Transverse colon (tissue), 4 donors: ENCODE measurements at regions not wholly inside any gene's neighbourhood (a gene's known extent, or its start where the extent isn't known, plus 50 kb on each side); places are given as distances from the start of the nearest gene placed in this dataset.

Source experiments
- CTCF ChIP-seq, 5 experiments: fragments of 200-600 bp in 3 of 5; fragments of 450-650 bp in 2 of 5; sonication (generic) in 3 of 5; IDR thresholded peaks; 1 replicate in 2 of 5; 2 replicates in 3 of 5; pipeline ENCODE4 v1.5.1; 2016 to 2017; ENCODE audit warnings: antibody characterized with exemption in 5 of 5, inconsistent platforms in 3 of 5, mild to moderate bottlenecking in 2 of 5, moderate library complexity in 1 of 5
- POLR2A ChIP-seq: fragments of 450-650 bp; IDR thresholded peaks from one replicate; pipeline ENCODE4 v1.6.1; 2016; ENCODE audit warnings: antibody characterized with exemption, mild to moderate bottlenecking, moderate library complexity
- POLR2AphosphoS5 ChIP-seq, 3 donors: sonication (generic); formaldehyde crosslinking; IDR thresholded peaks; one replicate each; pipeline ENCODE4 v1.6.1; 2016; ENCODE audit warnings: antibody characterized with exemption in 3 of 3

GRCh38 chr10:100670368-100670767, 75.0 kb upstream of the PAX2 start:
- TF ChIP-seq CTCF (IDR thresholded peaks at IDR 0.05) (no peak), POLR2A (no peak), POLR2AphosphoS5 (IDR thresholded peaks at IDR 0.05) (no peak)
